Body of pancreas (tissue), 4 donors: ENCODE measurements at regions not wholly inside any gene's neighbourhood (a gene's known extent, or its start where the extent isn't known, plus 50 kb on each side); places are given as distances from the start of the nearest gene placed in this dataset.

Source experiments
- ATAC-seq: fragments of 150-250 bp; one replicate; pipeline ENCODE4 v1.9.1; 2016
- DNase-seq, 4 donors: peaks; one replicate each; pipeline ENCODE4 v3.0.0-alpha.2; 2019
- H3K27ac ChIP-seq, 4 donors: fragments of 200-600 bp; sonication (generic); 1 replicate in 3 of 4; 2 replicates in 1 of 4; pipeline versions ENCODE4 v1.5.1 to v1.6.1; 2016 to 2019; ENCODE audit warnings: mild to moderate bottlenecking in 1 of 4, mixed read lengths in 1 of 4, moderate library complexity in 1 of 4
- H3K27me3 ChIP-seq, 2 donors: fragments of 200-600 bp; sonication (generic); one replicate each; pipeline ENCODE4 v1.6.0; 2016; ENCODE audit warnings: mild to moderate bottlenecking in 1 of 2
- H3K36me3 ChIP-seq, 2 donors: fragments of 200-600 bp; sonication (generic); replicated peaks in 1 of 2; 2 replicates each; pipeline ENCODE4 v1.5.1; 2016; ENCODE audit warnings: low read depth in 2 of 2; ENCODE audit not compliant: insufficient read depth in 1 of 2
- H3K4me1 ChIP-seq: fragments of 200-600 bp; sonication (generic); one replicate; pipeline ENCODE4 v1.6.0; 2016
- H3K4me3 ChIP-seq, 2 donors: fragments of 200-600 bp; sonication (generic); 1 replicate in 1 of 2; 2 replicates in 1 of 2; pipeline ENCODE4 v1.5.1; 2016 to 2019
- H3K9me3 ChIP-seq, 3 donors: fragments of 200-600 bp; sonication (generic); 1 replicate in 2 of 3; 2 replicates in 1 of 3; pipeline ENCODE4 v1.5.1; 2016
- CTCF ChIP-seq, 7 experiments: fragments of 450-650 bp in 4 of 7; fragments of 200-600 bp in 3 of 7; sonication (generic) in 3 of 7; IDR thresholded peaks; one replicate each; pipeline ENCODE4 v1.5.1; 2016 to 2019; ENCODE audit warnings: antibody characterized with exemption in 7 of 7
- POLR2A ChIP-seq, 3 donors: fragments of 450-650 bp; IDR thresholded peaks; one replicate each; pipeline ENCODE4 v1.6.1; 2016; ENCODE audit warnings: antibody characterized with exemption in 3 of 3, mild to moderate bottlenecking in 2 of 3
- whole genome bisulfite sequencing, 2 donors: methylation state at CpG; one replicate each; pipeline ENCODE4 v1.1.5; 2017; 5-methylcytosine and 5-hydroxymethylcytosine counted together
- intact Hi-C: fragments of 100-400 bp; cut with DNase I; formaldehyde crosslinking; loops from one replicate; pipeline ENCODE4 v1.15.1; 2023

GRCh38 chr3:152043620-152044019, 170.2 kb downstream of the SUCNR1 start:
- Histone ChIP-seq H3K4me3 (no peak overlapping the region), H3K4me1 (no peaks in the 10 kb centered on the region), H3K36me3 (no peaks in the 10 kb centered on the region), H3K9me3 (no peaks in the 10 kb centered on the region), H3K27ac (no peak overlapping the region), H3K27me3 (no peaks in the 10 kb centered on the region)
- DNase-seq, result no peak
- no peak for ATAC-seq
- intact Hi-C loops, result no loop called here
- WGBS, 2 donors, result 76 to 79% methylated on average over 3 of the region's 3 CpGs
- no peak for TF ChIP-seq POLR2A (IDR thresholded peaks at IDR 0.05)
- no peak for TF ChIP-seq CTCF (IDR thresholded peaks at IDR 0.05)

GRCh38 chr3:152046280-152046679, 172.8 kb downstream of the SUCNR1 start:
- no peak for ATAC-seq
- WGBS, 2 donors, result 82 to 87% methylated on average over 2 of the region's 2 CpGs

GRCh38 chr3:152047465-152047864, 174.0 kb downstream of the SUCNR1 start:
- Histone ChIP-seq H3K36me3 (no peaks in the 10 kb centered on the region), H3K27ac (no peak overlapping the region), H3K27me3 (no peaks in the 10 kb centered on the region), H3K4me1 (no peaks in the 10 kb centered on the region), H3K9me3 (no peaks in the 10 kb centered on the region), H3K4me3 (no peak overlapping the region)
- intact Hi-C loops, result no loop called here
- DNase-seq (no peak), ATAC-seq (no peak)
- TF ChIP-seq CTCF (IDR thresholded peaks at IDR 0.05), result no peak
- TF ChIP-seq POLR2A (IDR thresholded peaks at IDR 0.05), result no peak

More at GRCh38 chr3:152046280-152046679, 172.8 kb downstream of the SUCNR1 start:
- Histone ChIP-seq H3K36me3 (no peaks in the 10 kb centered on the region), H3K9me3 (no peaks in the 10 kb centered on the region), H3K4me1 (no peaks in the 10 kb centered on the region), H3K27me3 (no peaks in the 10 kb centered on the region), H3K4me3 (no peak overlapping the region), H3K27ac (no peak overlapping the region)
- intact Hi-C loops, result no loop called here
- TF ChIP-seq POLR2A (IDR thresholded peaks at IDR 0.05) (no peak), CTCF (IDR thresholded peaks at IDR 0.05) (no peak)
- no peak for DNase-seq

GRCh38 chr3:152048831-152049230, 175.4 kb downstream of the SUCNR1 start:
- ATAC-seq (no peak), DNase-seq (no peak)
- Histone ChIP-seq H3K27me3 (no peaks in the 10 kb centered on the region), H3K4me3 (no peak overlapping the region), H3K27ac (no peak overlapping the region), H3K36me3 (no peaks in the 10 kb centered on the region), H3K9me3 (no peaks in the 10 kb centered on the region), H3K4me1 (no peaks in the 10 kb centered on the region)
- intact Hi-C loops, result no loop called here
- 34 to 41% methylated on average over 1 of the region's 1 CpG for WGBS, 2 donors
- no peak for TF ChIP-seq CTCF (IDR thresholded peaks at IDR 0.05)
- TF ChIP-seq POLR2A (IDR thresholded peaks at IDR 0.05), result no peak

- no peak for DNase-seq
- Histone ChIP-seq H3K4me3 (no peak overlapping the region), H3K4me1 (no peaks in the 10 kb centered on the region), H3K27ac (no peak overlapping the region), H3K27me3 (no peaks in the 10 kb centered on the region), H3K36me3 (no peaks in the 10 kb centered on the region), H3K9me3 (no peaks in the 10 kb centered on the region)
- intact Hi-C loops, result no loop called here
- no peak for ATAC-seq
- WGBS, 2 donors, result 60 to 64% methylated on average over 1 of the region's 1 CpG
- TF ChIP-seq POLR2A (IDR thresholded peaks at IDR 0.05) (no peak), CTCF (IDR thresholded peaks at IDR 0.05) (no peak)
Observed at GRCh38 chr3:152050903-152051302, 177.5 kb downstream of the SUCNR1 start.
